ENCODE measurements at regions not wholly inside any gene's neighbourhood (a gene's known extent, or its start where the extent isn't known, plus 50 kb on each side); places are given as distances from the start of the nearest gene placed in this dataset.

DNA sequence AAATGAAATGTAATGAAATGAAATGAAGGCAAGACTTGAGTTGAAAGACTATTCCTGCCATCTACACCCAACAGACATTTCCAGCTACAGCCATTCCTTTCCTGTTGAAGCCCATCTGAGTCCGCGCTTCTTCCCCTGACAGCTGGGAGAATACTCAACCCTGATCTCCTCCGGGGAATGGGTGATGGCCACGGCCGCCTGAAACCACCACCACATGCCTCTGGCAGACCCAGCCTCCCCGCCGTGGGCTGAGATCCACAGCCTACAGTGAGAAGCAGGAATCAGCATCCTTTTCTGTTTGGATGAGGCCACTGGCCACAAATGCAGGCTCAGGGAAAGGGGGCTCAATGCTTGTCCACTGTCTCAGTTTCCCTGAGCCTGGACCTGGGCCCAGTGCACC is 130.3 kb downstream of the NCOR2 start:
- Histone ChIP-seq H3K9me3 (no peaks in the 10 kb centered on the region), H3K36me3 (ENCODE audit: control insufficient read depth, insufficient read depth, low read length) (no peaks in the 10 kb centered on the region; the same call in 1 of the 2 replicates), H3K27me3 (replicated peaks; ENCODE audit: control insufficient read depth, insufficient read depth, low read length) (no peaks in the 10 kb centered on the region), H3K4me3 (ENCODE audit: low read depth, low read length) (no peak overlapping the region), H3K4me1 (no peaks in the 10 kb centered on the region)
- ChIA-PET CTCF (no interaction called here), POLR2A (no interaction called here)
- Mint-ChIP-seq H3K27ac (ENCODE audit: unreplicated experiment) (no peak overlapping the region), H3K4me3 (ENCODE audit: unreplicated experiment) (no peak overlapping the region), H3K4me1 (ENCODE audit: low read depth, unreplicated experiment) (no peaks in the 10 kb centered on the region), H3K27me3 (ENCODE audit: insufficient read depth, unreplicated experiment) (no peaks in the 10 kb centered on the region), H3K9me3 (ENCODE audit: unreplicated experiment) (peaks cover 1% of the 10 kb centered on the region), H3K36me3 (ENCODE audit: insufficient read depth, unreplicated experiment) (peaks cover 22% of the 10 kb centered on the region)
- TF ChIP-seq, protein P1, sequence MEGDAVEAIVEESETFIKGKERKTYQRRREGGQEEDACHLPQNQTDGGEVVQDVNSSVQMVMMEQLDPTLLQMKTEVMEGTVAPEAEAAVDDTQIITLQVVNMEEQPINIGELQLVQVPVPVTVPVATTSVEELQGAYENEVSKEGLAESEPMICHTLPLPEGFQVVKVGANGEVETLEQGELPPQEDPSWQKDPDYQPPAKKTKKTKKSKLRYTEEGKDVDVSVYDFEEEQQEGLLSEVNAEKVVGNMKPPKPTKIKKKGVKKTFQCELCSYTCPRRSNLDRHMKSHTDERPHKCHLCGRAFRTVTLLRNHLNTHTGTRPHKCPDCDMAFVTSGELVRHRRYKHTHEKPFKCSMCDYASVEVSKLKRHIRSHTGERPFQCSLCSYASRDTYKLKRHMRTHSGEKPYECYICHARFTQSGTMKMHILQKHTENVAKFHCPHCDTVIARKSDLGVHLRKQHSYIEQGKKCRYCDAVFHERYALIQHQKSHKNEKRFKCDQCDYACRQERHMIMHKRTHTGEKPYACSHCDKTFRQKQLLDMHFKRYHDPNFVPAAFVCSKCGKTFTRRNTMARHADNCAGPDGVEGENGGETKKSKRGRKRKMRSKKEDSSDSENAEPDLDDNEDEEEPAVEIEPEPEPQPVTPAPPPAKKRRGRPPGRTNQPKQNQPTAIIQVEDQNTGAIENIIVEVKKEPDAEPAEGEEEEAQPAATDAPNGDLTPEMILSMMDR (IDR thresholded peaks at IDR 0.05; ENCODE audit: insufficient read depth in 1 of 2, low read depth in 1 of 2, low read length in 1 of 2, severe bottlenecking in 1 of 2, unreplicated experiment in 1 of 2) = no peak
- no TSS peak for BruUV-seq (replicated peaks)
- no peak for DNase-seq
- intact Hi-C loops (cut with micrococcal nuclease; ENCODE audit: unreplicated experiment) = no loop called here

DNA sequence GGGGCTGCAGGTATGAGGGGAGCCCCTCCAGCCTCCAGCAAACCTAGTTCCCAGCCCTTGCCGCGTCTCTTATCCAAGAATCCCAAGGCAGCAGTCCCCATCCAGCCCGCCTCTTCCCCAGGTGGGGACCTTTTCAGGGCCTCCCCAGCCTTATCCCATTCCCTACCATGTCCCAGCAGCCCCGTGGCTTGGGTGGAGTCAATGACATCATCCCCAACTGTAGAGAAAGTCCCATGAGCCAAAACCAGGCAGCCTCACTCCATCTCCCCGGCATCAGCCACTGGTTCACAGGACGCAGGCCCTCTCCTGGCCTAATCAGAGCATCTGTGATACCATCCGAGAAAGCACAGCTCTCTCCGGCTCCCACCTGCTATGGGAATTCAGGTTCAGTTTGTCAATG is 131.0 kb downstream of the NCOR2 start:
- TF ChIP-seq, protein P1 (IDR thresholded peaks at IDR 0.05; ENCODE audit: insufficient read depth in 1 of 2, low read depth in 1 of 2, low read length in 1 of 2, severe bottlenecking in 1 of 2, unreplicated experiment in 1 of 2) = no peak
- no peak overlapping the region for H3K27ac Mint-ChIP-seq (ENCODE audit: unreplicated experiment)

DNA sequence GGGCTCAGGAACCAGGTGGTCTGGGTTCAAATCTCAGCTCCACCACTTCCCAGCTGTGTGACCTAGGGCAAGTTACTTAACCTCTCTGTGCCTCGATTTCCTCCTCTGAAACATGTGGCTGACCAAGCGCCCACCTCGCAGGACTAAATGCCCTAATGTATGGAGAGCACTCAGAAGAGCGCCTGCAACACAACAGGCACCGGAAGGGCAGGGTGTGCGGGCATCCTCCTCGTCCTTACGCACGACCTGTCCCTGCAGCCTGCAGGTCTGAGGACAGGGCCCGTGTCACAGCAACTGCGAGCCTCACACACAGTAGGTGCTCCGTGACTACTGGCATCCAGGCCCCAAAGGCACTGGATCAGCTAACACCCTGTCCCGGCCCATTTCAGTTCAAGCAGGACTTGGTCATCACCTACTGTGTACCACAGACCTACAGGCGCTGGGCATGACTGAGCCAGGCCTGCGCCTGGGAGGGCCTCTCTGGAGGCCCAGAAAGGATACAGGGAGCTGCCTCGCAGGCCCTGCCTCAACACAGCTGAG is 131.5 kb downstream of the NCOR2 start:
- H3K27ac Mint-ChIP-seq (ENCODE audit: unreplicated experiment) = no peak overlapping the region
- TF ChIP-seq, protein P1 (IDR thresholded peaks at IDR 0.05; ENCODE audit: insufficient read depth in 1 of 2, low read depth in 1 of 2, low read length in 1 of 2, severe bottlenecking in 1 of 2, unreplicated experiment in 1 of 2) = no peak
- no peaks in the 10 kb centered on the region for H3K27me3 Mint-ChIP-seq (ENCODE audit: insufficient read depth, unreplicated experiment)
- no peak overlapping the region for H3K4me3 Mint-ChIP-seq (ENCODE audit: unreplicated experiment)
- H3K9me3 Mint-ChIP-seq (ENCODE audit: unreplicated experiment) = peaks cover 12% of the 10 kb centered on the region
- Histone ChIP-seq H3K9me3 (no peaks in the 10 kb centered on the region), H3K4me1 (no peaks in the 10 kb centered on the region), H3K36me3 (ENCODE audit: control insufficient read depth, insufficient read depth, low read length) (peaks cover 2% of the 10 kb centered on the region; the same call in 1 of the 2 replicates), H3K4me3 (ENCODE audit: low read depth, low read length) (no peak overlapping the region), H3K27me3 (replicated peaks; ENCODE audit: control insufficient read depth, insufficient read depth, low read length) (no peaks in the 10 kb centered on the region)
- H3K36me3 Mint-ChIP-seq (ENCODE audit: insufficient read depth, unreplicated experiment) = peaks cover 31% of the 10 kb centered on the region
- no peaks in the 10 kb centered on the region for H3K4me1 Mint-ChIP-seq (ENCODE audit: low read depth, unreplicated experiment)
- no TSS peak for BruUV-seq (replicated peaks)
- POLR2A ChIA-PET = no interaction called here
- intact Hi-C loops (cut with micrococcal nuclease; ENCODE audit: unreplicated experiment) = no loop called here
- DNase-seq = no peak
- CTCF ChIA-PET = no interaction called here

More for the DNA sequence above, 131.0 kb downstream of the NCOR2 start:
- ChIA-PET CTCF (no interaction called here), POLR2A (no interaction called here)
- Mint-ChIP-seq H3K27me3 (ENCODE audit: insufficient read depth, unreplicated experiment) (no peaks in the 10 kb centered on the region), H3K4me3 (ENCODE audit: unreplicated experiment) (no peak overlapping the region), H3K4me1 (ENCODE audit: low read depth, unreplicated experiment) (no peaks in the 10 kb centered on the region), H3K36me3 (ENCODE audit: insufficient read depth, unreplicated experiment) (peaks cover 30% of the 10 kb centered on the region), H3K9me3 (ENCODE audit: unreplicated experiment) (peaks cover 9% of the 10 kb centered on the region)
- H3K27me3 ChIP-seq (replicated peaks; ENCODE audit: control insufficient read depth, insufficient read depth, low read length) = no peaks in the 10 kb centered on the region
- H3K9me3 ChIP-seq = no peaks in the 10 kb centered on the region
- no peaks in the 10 kb centered on the region for H3K4me1 ChIP-seq
- intact Hi-C loops (cut with micrococcal nuclease; ENCODE audit: unreplicated experiment) = no loop called here
- BruUV-seq (replicated peaks) = no TSS peak
- no peak overlapping the region for H3K4me3 ChIP-seq (ENCODE audit: low read depth, low read length)
- H3K36me3 ChIP-seq (ENCODE audit: control insufficient read depth, insufficient read depth, low read length) = no peaks in the 10 kb centered on the region; the same call in 1 of the 2 replicates
- DNase-seq = no peak

Data from Caco-2 (cell line).